Mesothelial cell of epicardium (in vitro differentiated cells): ENCODE measurements at regions not wholly inside any gene's neighbourhood (a gene's known extent, or its start where the extent isn't known, plus 50 kb on each side); places are given as distances from the start of the nearest gene placed in this dataset.
A peak's percentile ranks its signal among the peaks of the same experiment; 100 is the strongest.
"Not testable (repeated sequence)": the region's sequence is repeated elsewhere in the genome, so short reads cannot be mapped to it uniquely, and the experiment has no call there.

Experiments used
- DNase-seq, 2 experiments: peaks; one replicate each; pipeline ENCODE4 v3.0.0; 2021; ENCODE audit warnings: low spot score in 2 of 2; ENCODE audit not compliant: unreplicated experiment in 2 of 2
- H3K27ac Mint-ChIP-seq: 2 replicates; pipeline ENCODE4 v1.8.0; 2021; ENCODE audit warnings: mixed read lengths
- H3K27me3 Mint-ChIP-seq: 2 replicates; pipeline ENCODE4 v1.8.0; 2021; ENCODE audit warnings: low read depth, mixed read lengths
- H3K36me3 Mint-ChIP-seq: 2 replicates; pipeline ENCODE4 v1.8.0; 2021; ENCODE audit warnings: mixed read lengths
- H3K4me1 Mint-ChIP-seq: 2 replicates; pipeline ENCODE4 v1.8.0; 2021; ENCODE audit warnings: mixed read lengths
- H3K4me3 Mint-ChIP-seq: 2 replicates; pipeline ENCODE4 v1.8.0; 2021; ENCODE audit warnings: mild to moderate bottlenecking, moderate library complexity, mixed read lengths
- H3K9me3 Mint-ChIP-seq: 2 replicates; pipeline ENCODE4 v1.8.0; 2021; ENCODE audit warnings: mixed read lengths
- TF ChIP-seq, protein P1 (sequence below): fragments of 200-600 bp; sonication (generic); IDR thresholded peaks from one replicate; pipeline ENCODE4 v1.5.0; 2021; ENCODE audit warnings: antibody characterized with exemption; ENCODE audit not compliant: unreplicated experiment

DNA sequence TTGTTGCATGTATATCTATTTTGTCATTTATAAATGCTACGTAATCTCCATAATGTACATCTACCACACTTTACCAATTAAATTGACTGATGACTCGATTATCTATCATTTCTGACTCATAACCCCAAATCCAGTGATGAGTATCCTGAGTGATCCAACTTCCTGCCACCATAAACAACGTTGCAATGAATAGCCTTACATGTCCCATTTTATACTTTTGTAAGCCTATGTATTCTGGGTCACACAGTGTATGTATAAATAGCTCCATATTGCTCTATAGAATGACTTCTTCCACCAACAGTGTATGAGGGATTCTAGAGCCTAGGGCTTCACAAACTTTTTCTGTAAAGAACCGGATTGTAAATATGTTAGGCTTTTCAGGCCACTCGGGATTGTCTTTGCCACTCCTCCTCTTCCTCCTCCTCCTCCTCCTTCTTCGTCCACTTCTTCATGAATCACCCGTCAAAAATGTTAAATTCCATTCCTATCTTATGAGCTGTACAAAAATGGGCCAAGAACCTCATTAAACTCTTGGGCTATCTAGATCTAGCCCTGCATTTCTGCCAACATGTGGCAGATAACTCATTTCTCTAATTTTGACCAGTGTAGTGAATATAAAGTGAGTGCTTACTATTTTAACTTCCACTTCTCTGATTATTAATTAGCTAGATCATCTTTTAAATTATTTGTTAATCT, 672.2 kb upstream of the AMOT start:
- TF ChIP-seq, protein P1, sequence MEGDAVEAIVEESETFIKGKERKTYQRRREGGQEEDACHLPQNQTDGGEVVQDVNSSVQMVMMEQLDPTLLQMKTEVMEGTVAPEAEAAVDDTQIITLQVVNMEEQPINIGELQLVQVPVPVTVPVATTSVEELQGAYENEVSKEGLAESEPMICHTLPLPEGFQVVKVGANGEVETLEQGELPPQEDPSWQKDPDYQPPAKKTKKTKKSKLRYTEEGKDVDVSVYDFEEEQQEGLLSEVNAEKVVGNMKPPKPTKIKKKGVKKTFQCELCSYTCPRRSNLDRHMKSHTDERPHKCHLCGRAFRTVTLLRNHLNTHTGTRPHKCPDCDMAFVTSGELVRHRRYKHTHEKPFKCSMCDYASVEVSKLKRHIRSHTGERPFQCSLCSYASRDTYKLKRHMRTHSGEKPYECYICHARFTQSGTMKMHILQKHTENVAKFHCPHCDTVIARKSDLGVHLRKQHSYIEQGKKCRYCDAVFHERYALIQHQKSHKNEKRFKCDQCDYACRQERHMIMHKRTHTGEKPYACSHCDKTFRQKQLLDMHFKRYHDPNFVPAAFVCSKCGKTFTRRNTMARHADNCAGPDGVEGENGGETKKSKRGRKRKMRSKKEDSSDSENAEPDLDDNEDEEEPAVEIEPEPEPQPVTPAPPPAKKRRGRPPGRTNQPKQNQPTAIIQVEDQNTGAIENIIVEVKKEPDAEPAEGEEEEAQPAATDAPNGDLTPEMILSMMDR = no peak
- H3K27me3 Mint-ChIP-seq = no peaks in the 10 kb centered on the region
- H3K4me1 Mint-ChIP-seq = peaks cover 31% of the 10 kb centered on the region
- H3K4me3 Mint-ChIP-seq = no peak overlapping the region
- peaks cover 10% of the 10 kb centered on the region for H3K9me3 Mint-ChIP-seq
- no peak for DNase-seq
- peak overlapping the region; percentile 6 for H3K27ac Mint-ChIP-seq
- no peaks in the 10 kb centered on the region for H3K36me3 Mint-ChIP-seq

DNA sequence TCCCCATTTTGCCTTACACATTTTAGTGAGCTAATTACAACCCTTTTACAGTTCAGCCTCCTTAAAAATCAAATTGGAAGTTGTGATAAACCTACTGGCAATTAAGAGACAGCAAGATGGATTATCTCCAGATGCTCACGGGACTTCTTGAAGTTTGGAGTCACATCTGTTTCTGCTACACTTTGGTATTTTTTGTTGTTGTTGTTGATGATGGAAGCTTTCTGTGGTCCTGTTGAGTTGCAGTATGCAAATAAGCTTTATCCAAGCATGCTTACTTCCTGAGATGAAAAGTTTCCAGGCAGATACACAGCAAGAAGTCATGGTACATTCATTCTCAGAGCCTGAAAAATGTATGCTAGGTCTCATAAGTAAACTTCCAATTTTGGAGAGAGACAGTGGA, 670.0 kb upstream of the AMOT start:
- no peak overlapping the region for H3K4me3 Mint-ChIP-seq

DNA sequence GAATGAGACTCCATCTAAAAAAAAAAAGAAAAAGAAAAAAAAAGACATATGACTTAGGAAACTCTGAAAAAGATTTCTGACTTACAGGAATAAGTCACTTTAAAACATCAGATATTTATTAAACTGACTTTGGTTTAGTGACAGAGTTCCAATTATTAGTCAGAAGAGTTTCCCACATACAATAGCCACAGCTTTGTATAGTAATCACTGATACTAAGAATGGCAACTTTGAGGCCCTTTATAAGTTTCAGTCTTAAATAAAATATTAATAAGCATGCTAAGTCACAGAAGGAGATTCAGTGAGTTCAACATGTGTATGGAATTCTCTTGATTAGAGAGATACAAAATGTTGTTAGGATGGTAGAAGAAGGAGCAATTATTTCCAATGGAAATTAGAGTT, 652.3 kb upstream of the AMOT start:
- H3K4me1 Mint-ChIP-seq = no peaks in the 10 kb centered on the region
- H3K4me3 Mint-ChIP-seq = no peak overlapping the region
- no peak for DNase-seq
- H3K36me3 Mint-ChIP-seq = no peaks in the 10 kb centered on the region
- TF ChIP-seq, protein P1 = no peak
- no peak overlapping the region for H3K27ac Mint-ChIP-seq
- H3K27me3 Mint-ChIP-seq = no peaks in the 10 kb centered on the region
- peaks cover 27% of the 10 kb centered on the region for H3K9me3 Mint-ChIP-seq

More for the DNA sequence above, 670.0 kb upstream of the AMOT start:
- Mint-ChIP-seq H3K4me1 (peaks cover 28% of the 10 kb centered on the region), H3K27me3 (no peaks in the 10 kb centered on the region), H3K9me3 (peaks cover 16% of the 10 kb centered on the region), H3K27ac (peak overlapping the region; percentile 8), H3K36me3 (no peaks in the 10 kb centered on the region)
- TF ChIP-seq, protein P1 = no peak
- no peak for DNase-seq

DNA sequence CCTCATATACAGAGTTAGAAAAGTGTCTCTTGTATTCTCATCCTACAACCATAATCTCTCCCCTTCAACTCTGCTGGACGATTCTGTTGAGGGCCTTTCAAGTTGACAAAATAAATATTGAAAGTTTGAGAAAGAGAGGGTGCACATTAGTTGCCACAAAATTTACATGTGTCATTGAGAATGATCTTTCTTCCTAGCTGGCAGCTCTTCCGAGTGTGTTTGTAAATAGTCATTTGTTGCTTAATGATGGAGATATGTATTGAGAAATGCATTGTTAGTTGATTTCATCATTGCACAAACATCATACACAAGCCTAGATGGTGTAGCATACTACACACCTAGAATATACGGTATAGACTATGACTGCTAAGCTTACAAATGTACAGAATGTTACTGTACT, 632.8 kb upstream of the AMOT start:
- no peak for DNase-seq
- H3K27ac Mint-ChIP-seq = no peak overlapping the region
- no peak overlapping the region for H3K4me3 Mint-ChIP-seq
- TF ChIP-seq, protein P1 = no peak
- H3K4me1 Mint-ChIP-seq = peaks cover 25% of the 10 kb centered on the region
- H3K27me3 Mint-ChIP-seq = no peaks in the 10 kb centered on the region
- peaks cover 4% of the 10 kb centered on the region for H3K36me3 Mint-ChIP-seq
- H3K9me3 Mint-ChIP-seq = peaks cover 28% of the 10 kb centered on the region

DNA sequence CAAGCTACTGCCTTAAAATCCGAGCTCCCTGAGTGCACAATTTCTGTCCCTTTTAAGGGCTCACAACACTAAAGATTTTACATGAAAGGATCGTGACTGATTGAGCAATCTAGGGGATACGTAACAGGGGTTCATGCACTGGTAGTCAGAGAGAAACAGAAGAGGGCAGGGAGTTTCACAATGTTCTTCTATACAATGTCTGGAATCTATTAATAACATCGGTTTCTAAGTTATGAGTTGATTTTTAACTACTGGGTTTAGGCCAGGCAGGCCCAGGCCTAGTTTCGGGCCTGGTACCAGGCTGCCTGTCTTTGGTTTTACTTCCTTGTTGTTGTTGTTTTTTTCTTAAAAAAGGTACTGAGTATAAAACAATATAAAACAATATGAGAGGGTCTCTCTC, 632.4 kb upstream of the AMOT start:
- H3K9me3 Mint-ChIP-seq = peaks cover 25% of the 10 kb centered on the region
- not testable (repeated sequence) for H3K4me3 Mint-ChIP-seq, DNase-seq, H3K27me3 Mint-ChIP-seq, H3K36me3 Mint-ChIP-seq
- peak overlapping the region; percentile 22 for H3K27ac Mint-ChIP-seq
- H3K4me1 Mint-ChIP-seq = peaks cover 25% of the 10 kb centered on the region

DNA sequence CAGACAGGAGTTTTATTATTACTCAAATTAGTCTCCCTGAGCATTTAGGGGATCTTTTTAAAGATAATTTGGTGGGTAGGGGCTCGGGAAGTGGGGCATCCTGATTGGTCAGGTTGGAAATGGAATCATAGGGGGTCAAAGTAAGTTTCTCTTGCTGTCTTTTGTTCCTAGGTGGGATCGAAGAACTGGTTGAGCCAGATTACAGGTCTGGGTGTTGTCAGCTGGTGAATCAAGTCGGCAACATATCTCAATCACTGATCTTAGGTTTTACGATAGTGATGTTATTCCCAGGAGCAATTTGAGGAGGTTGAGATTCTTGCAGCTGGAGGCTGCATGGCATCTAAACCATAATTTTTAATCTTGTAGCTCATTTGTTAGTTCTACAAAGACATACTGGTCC, 629.5 kb upstream of the AMOT start:
- Mint-ChIP-seq H3K9me3 (peaks cover 3% of the 10 kb centered on the region), H3K36me3 (no peaks in the 10 kb centered on the region), H3K27ac (peak overlapping the region; percentile 82), H3K27me3 (no peaks in the 10 kb centered on the region), H3K4me3 (no peak overlapping the region), H3K4me1 (peaks cover 25% of the 10 kb centered on the region)
- TF ChIP-seq, protein P1 = no peak
- no peak for DNase-seq
